Activated naive CD4-positive, alpha-beta T cell treated with anti-CD3 and anti-CD28 coated beads, Interleukin-2, amount 10 ng/mL, durations not matched to agents 7 days and 5 days (primary cell): ENCODE measurements at regions not wholly inside any gene's neighbourhood (a gene's known extent, or its start where the extent isn't known, plus 50 kb on each side); places are given as distances from the start of the nearest gene placed in this dataset.
"Not testable (repeated sequence)": the region's sequence is repeated elsewhere in the genome, so short reads cannot be mapped to it uniquely, and the experiment has no call there.

ENCODE experiments used
- CTCF ChIA-PET: fragments of 350-600 bp; sonication (Branson Sonifier 250); formaldehyde crosslinking; loops from one replicate; lab custom pipeline; 2021; ENCODE audit warnings: antibody characterized with exemption; lab: Charles Lee
- DNase-seq: peaks from one replicate; pipeline ENCODE4 v3.0.0-alpha.2; 2020
- H3K27ac Mint-ChIP-seq: one replicate; pipeline ENCODE4 v1.8.0; 2021; ENCODE audit warnings: mild to moderate bottlenecking, moderate library complexity, mixed read lengths
- H3K27me3 Mint-ChIP-seq: one replicate; pipeline ENCODE4 v1.8.0; 2021; ENCODE audit warnings: mild to moderate bottlenecking, mixed read lengths
- H3K36me3 Mint-ChIP-seq: one replicate; pipeline ENCODE4 v1.8.0; 2021; ENCODE audit warnings: mixed read lengths
- H3K4me1 Mint-ChIP-seq: one replicate; pipeline ENCODE4 v1.8.0; 2021; ENCODE audit warnings: mixed read lengths
- H3K4me3 Mint-ChIP-seq: one replicate; pipeline ENCODE4 v1.8.0; 2021; ENCODE audit warnings: mild to moderate bottlenecking, moderate library complexity, mixed read lengths
- H3K9me3 Mint-ChIP-seq: one replicate; pipeline ENCODE4 v1.8.0; 2021; ENCODE audit warnings: mixed read lengths

- H3K36me3 Mint-ChIP-seq, result no peaks in the 10 kb centered on the region
- no peaks in the 10 kb centered on the region for H3K4me1 Mint-ChIP-seq
- CTCF ChIA-PET, result no interaction called here
- no peaks in the 10 kb centered on the region for H3K27me3 Mint-ChIP-seq
- no peak overlapping the region for H3K4me3 Mint-ChIP-seq
- no peak for DNase-seq
- H3K9me3 Mint-ChIP-seq, result no peaks in the 10 kb centered on the region
- H3K27ac Mint-ChIP-seq, result no peak overlapping the region
Measured at GRCh38 chr3:160078533-160078932, 89.9 kb downstream of the IL12A start.

- H3K27me3 Mint-ChIP-seq, result no peaks in the 10 kb centered on the region
- H3K4me1 Mint-ChIP-seq, result no peaks in the 10 kb centered on the region
- H3K4me3 Mint-ChIP-seq, result no peak overlapping the region
- H3K9me3 Mint-ChIP-seq, result no peaks in the 10 kb centered on the region
- no peaks in the 10 kb centered on the region for H3K36me3 Mint-ChIP-seq
- CTCF ChIA-PET, result no interaction called here
- no peak for DNase-seq
- H3K27ac Mint-ChIP-seq, result no peak overlapping the region
Measured at GRCh38 chr3:160081958-160082533, 93.4 kb downstream of the IL12A start.

GRCh38 chr3:160084998-160085397 is 96.4 kb downstream of the IL12A start:
- Mint-ChIP-seq H3K4me1 (no peaks in the 10 kb centered on the region), H3K4me3 (no peak overlapping the region), H3K9me3 (peaks cover 3% of the 10 kb centered on the region), H3K27ac (no peak overlapping the region), H3K27me3 (no peaks in the 10 kb centered on the region), H3K36me3 (no peaks in the 10 kb centered on the region)
- no peak for DNase-seq
- CTCF ChIA-PET, result no interaction called here

GRCh38 chr3:160088492-160089137 is 100.0 kb downstream of the IL12A start:
- DNase-seq, result no peak
- Mint-ChIP-seq H3K4me1 (no peaks in the 10 kb centered on the region), H3K36me3 (no peaks in the 10 kb centered on the region), H3K27ac (no peak overlapping the region), H3K9me3 (peaks cover 3% of the 10 kb centered on the region), H3K27me3 (no peaks in the 10 kb centered on the region), H3K4me3 (no peak overlapping the region)
- CTCF ChIA-PET, result no interaction called here

- Mint-ChIP-seq H3K9me3 (peaks cover 3% of the 10 kb centered on the region), H3K36me3 (no peaks in the 10 kb centered on the region)
Measured at GRCh38 chr3:160090653-160091052, 102.0 kb downstream of the IL12A start.

GRCh38 chr3:160091441-160091840 is 102.8 kb downstream of the IL12A start:
- DNase-seq, result no peak
- H3K36me3 Mint-ChIP-seq, result no peaks in the 10 kb centered on the region
- H3K9me3 Mint-ChIP-seq, result peaks cover 3% of the 10 kb centered on the region
- no peak overlapping the region for H3K4me3 Mint-ChIP-seq
- no peaks in the 10 kb centered on the region for H3K27me3 Mint-ChIP-seq
- CTCF ChIA-PET, result no interaction called here
- no peaks in the 10 kb centered on the region for H3K4me1 Mint-ChIP-seq
- no peak overlapping the region for H3K27ac Mint-ChIP-seq

More at GRCh38 chr3:160090653-160091052, 102.0 kb downstream of the IL12A start:
- DNase-seq, result no peak
- Mint-ChIP-seq H3K27ac (no peak overlapping the region), H3K4me3 (no peak overlapping the region), H3K27me3 (no peaks in the 10 kb centered on the region), H3K4me1 (no peaks in the 10 kb centered on the region)
- CTCF ChIA-PET, result no interaction called here

GRCh38 chr3:160092760-160093159 is 104.1 kb downstream of the IL12A start:
- H3K27ac Mint-ChIP-seq, result no peak overlapping the region

GRCh38 chr3:160094562-160094961 is 105.9 kb downstream of the IL12A start:
- no peaks in the 10 kb centered on the region for H3K9me3 Mint-ChIP-seq
- CTCF ChIA-PET, result no interaction called here
- no peak overlapping the region for H3K4me3 Mint-ChIP-seq
- no peak for DNase-seq
- H3K27ac Mint-ChIP-seq, result no peak overlapping the region
- no peaks in the 10 kb centered on the region for H3K36me3 Mint-ChIP-seq
- H3K27me3 Mint-ChIP-seq, result no peaks in the 10 kb centered on the region
- no peaks in the 10 kb centered on the region for H3K4me1 Mint-ChIP-seq

More at GRCh38 chr3:160092760-160093159, 104.1 kb downstream of the IL12A start:
- H3K36me3 Mint-ChIP-seq, result no peaks in the 10 kb centered on the region
- DNase-seq, result no peak
- no peaks in the 10 kb centered on the region for H3K4me1 Mint-ChIP-seq
- no peaks in the 10 kb centered on the region for H3K27me3 Mint-ChIP-seq
- CTCF ChIA-PET, result no interaction called here
- peaks cover 3% of the 10 kb centered on the region for H3K9me3 Mint-ChIP-seq
- H3K4me3 Mint-ChIP-seq, result no peak overlapping the region

GRCh38 chr3:160097478-160097877 is 108.8 kb downstream of the IL12A start:
- CTCF ChIA-PET, result no interaction called here
- Mint-ChIP-seq H3K27me3 (no peaks in the 10 kb centered on the region), H3K36me3 (no peaks in the 10 kb centered on the region), H3K4me1 (no peaks in the 10 kb centered on the region), H3K9me3 (no peaks in the 10 kb centered on the region), H3K4me3 (no peak overlapping the region), H3K27ac (no peak overlapping the region)
- no peak for DNase-seq

- no peaks in the 10 kb centered on the region for H3K36me3 Mint-ChIP-seq
- no peaks in the 10 kb centered on the region for H3K9me3 Mint-ChIP-seq
- CTCF ChIA-PET, result no interaction called here
- no peak for DNase-seq
- no peaks in the 10 kb centered on the region for H3K27me3 Mint-ChIP-seq
- H3K4me3 Mint-ChIP-seq, result no peak overlapping the region
- no peaks in the 10 kb centered on the region for H3K4me1 Mint-ChIP-seq
- no peak overlapping the region for H3K27ac Mint-ChIP-seq
Measured at GRCh38 chr3:160098261-160098908, 109.8 kb downstream of the IL12A start.

- Mint-ChIP-seq H3K27me3 (no peaks in the 10 kb centered on the region), H3K4me1 (no peaks in the 10 kb centered on the region), H3K9me3 (no peaks in the 10 kb centered on the region), H3K27ac (no peak overlapping the region), H3K36me3 (no peaks in the 10 kb centered on the region), H3K4me3 (no peak overlapping the region)
- no peak for DNase-seq
- CTCF ChIA-PET, result no interaction called here
Measured at GRCh38 chr3:160098926-160099626, 110.4 kb downstream of the IL12A start.

GRCh38 chr3:160099834-160100233 is 111.2 kb downstream of the IL12A start:
- Mint-ChIP-seq H3K27ac (no peak overlapping the region), H3K27me3 (no peaks in the 10 kb centered on the region), H3K9me3 (no peaks in the 10 kb centered on the region), H3K4me3 (no peak overlapping the region), H3K4me1 (no peaks in the 10 kb centered on the region), H3K36me3 (no peaks in the 10 kb centered on the region)
- no peak for DNase-seq
- CTCF ChIA-PET, result no interaction called here

- CTCF ChIA-PET, result no interaction called here
- no peak overlapping the region for H3K4me3 Mint-ChIP-seq
- no peak overlapping the region for H3K27ac Mint-ChIP-seq
- H3K9me3 Mint-ChIP-seq, result no peaks in the 10 kb centered on the region
- DNase-seq, result no peak
- no peaks in the 10 kb centered on the region for H3K4me1 Mint-ChIP-seq
- H3K27me3 Mint-ChIP-seq, result no peaks in the 10 kb centered on the region
- H3K36me3 Mint-ChIP-seq, result no peaks in the 10 kb centered on the region
Measured at GRCh38 chr3:160100610-160101009, 112.0 kb downstream of the IL12A start.

GRCh38 chr3:160102001-160102400 is 113.4 kb downstream of the IL12A start:
- CTCF ChIA-PET, H3K36me3 Mint-ChIP-seq, H3K4me3 Mint-ChIP-seq: not testable (repeated sequence)

More at GRCh38 chr3:160102001-160102400, 113.4 kb downstream of the IL12A start:
- not testable (repeated sequence) for H3K27ac Mint-ChIP-seq, H3K9me3 Mint-ChIP-seq, H3K27me3 Mint-ChIP-seq, H3K4me1 Mint-ChIP-seq, DNase-seq
